Fibroblast of villous mesenchyme (primary cell): ENCODE measurements at regions not wholly inside any gene's neighbourhood (a gene's known extent, or its start where the extent isn't known, plus 50 kb on each side); places are given as distances from the start of the nearest gene placed in this dataset.

Experiments
- DNase-seq: peaks from one replicate; pipeline ENCODE4 v3.0.0-alpha.2; 2010; ENCODE audit warnings: low read depth
- H3K4me3 ChIP-seq: 2 replicates; pipeline ENCODE4 v1.5.1; 2011; ENCODE audit warnings: low read depth, mild to moderate bottlenecking, low read length
- TF ChIP-seq, protein P1 (sequence below): IDR thresholded peaks from 2 replicates; pipeline ENCODE4 v1.5.1; 2012; ENCODE audit warnings: low read depth, mild to moderate bottlenecking, low read length; ENCODE audit not compliant: insufficient read depth

DNA sequence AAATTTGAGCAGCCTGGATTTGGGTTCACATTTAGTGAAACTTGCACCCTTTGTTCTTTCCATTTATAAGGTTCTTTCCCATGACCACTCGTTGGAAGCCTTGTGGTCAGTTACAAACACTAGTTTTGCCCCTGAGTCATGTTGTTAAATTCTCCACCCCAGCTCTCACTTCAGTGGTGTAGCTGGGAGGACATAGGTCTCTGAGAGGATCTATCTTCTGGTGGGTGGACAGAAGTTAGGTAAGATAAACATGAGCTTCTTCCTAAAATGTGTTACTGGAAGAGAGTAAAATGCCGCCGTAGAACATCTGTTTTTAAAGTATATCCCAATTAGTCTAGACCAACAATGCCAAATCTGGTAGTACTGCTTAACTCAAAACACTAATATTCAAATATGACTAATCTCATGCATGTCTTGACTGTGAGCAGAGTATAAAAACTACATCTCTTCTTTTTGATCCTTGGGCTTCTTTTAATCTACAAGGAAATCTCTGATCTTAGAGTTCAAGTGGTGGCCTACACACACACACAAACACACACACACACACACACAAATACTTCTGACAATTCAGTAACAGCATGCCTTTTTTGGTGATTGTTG lies 162.6 kb upstream of the FN1 start:
- no peak overlapping the region for H3K4me3 ChIP-seq
- TF ChIP-seq, protein P1, sequence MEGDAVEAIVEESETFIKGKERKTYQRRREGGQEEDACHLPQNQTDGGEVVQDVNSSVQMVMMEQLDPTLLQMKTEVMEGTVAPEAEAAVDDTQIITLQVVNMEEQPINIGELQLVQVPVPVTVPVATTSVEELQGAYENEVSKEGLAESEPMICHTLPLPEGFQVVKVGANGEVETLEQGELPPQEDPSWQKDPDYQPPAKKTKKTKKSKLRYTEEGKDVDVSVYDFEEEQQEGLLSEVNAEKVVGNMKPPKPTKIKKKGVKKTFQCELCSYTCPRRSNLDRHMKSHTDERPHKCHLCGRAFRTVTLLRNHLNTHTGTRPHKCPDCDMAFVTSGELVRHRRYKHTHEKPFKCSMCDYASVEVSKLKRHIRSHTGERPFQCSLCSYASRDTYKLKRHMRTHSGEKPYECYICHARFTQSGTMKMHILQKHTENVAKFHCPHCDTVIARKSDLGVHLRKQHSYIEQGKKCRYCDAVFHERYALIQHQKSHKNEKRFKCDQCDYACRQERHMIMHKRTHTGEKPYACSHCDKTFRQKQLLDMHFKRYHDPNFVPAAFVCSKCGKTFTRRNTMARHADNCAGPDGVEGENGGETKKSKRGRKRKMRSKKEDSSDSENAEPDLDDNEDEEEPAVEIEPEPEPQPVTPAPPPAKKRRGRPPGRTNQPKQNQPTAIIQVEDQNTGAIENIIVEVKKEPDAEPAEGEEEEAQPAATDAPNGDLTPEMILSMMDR = no peak
- no peak for DNase-seq

DNA sequence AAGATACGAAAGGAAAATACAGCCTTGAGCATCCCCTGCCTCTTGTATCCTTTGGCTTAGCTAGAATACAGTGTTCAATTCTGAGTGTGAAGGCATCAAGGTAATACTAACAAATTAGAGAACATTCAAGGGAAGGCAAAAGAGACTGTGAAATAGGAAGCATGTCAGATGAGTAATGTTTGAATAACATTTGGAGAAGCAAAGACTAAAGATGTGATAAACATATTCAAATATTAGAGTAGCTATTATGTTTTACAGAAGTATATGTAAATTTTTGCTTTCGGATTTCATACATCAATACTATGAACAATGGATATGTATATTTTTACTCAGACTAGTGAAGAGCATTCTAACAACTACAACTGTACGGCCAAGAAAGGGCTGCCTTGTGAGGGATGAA lies 161.7 kb upstream of the FN1 start:
- DNase-seq = no peak
- no peak overlapping the region for H3K4me3 ChIP-seq
- TF ChIP-seq, protein P1 = no peak

DNA sequence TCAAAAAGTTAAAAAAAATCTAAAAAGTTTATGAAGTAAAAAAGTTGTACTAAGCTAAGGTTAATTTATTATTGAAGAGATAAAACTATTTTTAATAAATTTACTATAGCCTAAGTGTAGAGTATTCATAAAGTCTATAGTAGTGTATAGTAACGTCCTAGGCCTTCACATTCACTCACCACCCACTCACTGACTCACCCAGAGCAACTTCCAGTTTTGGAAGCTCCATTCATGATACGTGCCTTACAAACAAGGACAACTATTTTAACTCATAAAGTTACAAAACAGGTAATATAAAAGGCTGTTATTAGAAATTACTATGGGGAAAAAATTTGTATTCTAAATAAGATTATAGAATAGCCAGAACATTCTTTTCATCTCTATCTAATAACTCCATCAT lies 158.9 kb upstream of the FN1 start:
- H3K4me3 ChIP-seq = no peak overlapping the region
- DNase-seq = no peak
- TF ChIP-seq, protein P1 = no peak

DNA sequence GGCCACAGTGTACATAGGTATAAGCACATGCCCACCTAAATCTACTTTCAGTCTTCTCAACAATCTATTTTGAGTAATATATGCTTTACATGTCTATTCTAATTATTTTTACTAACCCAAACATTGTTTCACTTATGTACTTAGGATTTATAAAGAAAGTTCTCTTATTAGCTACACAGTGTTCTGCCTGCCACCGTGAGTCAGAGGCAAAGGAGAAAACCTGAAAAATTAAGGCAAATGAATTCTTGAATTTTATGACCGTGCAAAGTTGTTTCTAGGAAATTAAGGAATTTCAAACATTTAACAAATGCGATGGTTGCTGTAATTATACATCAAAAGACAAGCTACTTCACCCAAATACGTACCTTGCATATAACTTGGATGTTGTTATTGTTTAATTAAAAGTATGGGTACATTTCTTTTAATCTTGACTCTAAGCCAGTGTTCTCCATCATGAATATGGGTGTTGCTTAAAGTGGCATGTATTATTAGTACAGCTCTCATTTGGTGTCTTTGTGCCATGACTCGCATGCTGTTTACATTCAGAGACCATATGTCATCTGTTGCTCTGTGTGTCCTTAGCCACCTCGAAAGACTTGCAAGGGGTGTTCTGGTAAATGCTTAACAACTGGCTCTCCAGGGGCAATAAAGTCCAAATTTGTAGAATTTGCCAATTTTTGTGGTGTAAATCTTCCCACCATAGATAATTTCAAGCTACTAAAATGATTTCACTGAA lies 154.3 kb upstream of the FN1 start:
- DNase-seq = no peak
- TF ChIP-seq, protein P1 = no peak
- H3K4me3 ChIP-seq = no peak overlapping the region

DNA sequence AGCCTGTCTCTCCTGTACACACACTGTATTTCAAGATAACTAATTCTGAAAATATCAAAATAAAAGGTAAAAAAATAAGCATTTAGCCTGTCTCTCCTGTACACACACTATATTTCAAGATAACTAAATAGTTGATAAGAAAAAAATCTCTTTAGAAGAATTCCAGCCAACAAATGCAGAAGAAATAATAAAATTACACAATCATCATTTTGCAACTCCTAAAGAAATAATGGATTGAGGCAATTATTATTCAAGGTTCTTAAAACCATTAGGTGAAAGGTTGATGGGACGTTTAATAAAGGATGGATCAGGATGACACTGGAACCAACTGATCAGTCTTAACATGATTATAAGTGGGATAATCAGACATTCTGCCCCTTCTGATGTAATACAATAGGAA lies 148.0 kb upstream of the FN1 start:
- DNase-seq = no peak
- TF ChIP-seq, protein P1 = no peak
- no peak overlapping the region for H3K4me3 ChIP-seq

DNA sequence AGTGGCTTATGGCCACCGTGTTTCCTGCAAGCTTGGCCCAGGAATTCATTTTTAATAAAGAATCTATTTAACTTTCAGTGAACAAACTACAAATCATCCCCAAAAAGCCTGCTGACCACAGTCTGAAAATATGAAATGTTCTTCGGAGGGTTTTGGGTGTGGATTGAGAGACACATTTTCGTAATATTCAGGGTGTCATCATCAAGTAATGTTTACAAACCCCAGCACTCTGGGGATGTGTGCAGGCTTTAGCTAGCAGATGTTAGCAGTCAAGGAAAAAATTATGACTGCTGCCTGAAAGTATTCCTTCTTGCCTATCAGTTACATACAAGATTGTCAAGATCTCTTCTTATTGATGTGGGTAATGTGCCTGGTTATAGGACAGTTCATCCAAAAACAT lies 143.9 kb upstream of the FN1 start:
- peak; percentile 97 for DNase-seq
- H3K4me3 ChIP-seq = no peak overlapping the region
- TF ChIP-seq, protein P1 = no peak

DNA sequence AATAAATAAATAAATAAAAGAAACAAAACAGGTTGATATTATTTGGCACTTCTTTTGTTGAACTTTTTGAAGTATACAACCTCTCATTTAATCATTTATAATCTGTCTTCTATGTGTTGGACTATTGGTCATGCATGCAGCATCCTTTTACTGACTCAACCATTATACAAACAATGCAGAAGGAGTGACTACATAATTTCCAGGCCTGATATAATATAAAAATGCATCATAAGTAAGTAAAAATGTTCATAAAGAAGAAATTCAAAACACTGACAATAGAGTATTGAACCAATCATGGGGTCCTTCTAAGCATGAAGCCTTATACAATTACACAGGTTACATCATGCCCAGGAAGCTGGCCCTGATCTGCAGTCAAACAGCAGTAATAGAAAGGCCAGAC lies 141.5 kb upstream of the FN1 start:
- TF ChIP-seq, protein P1 = no peak
- H3K4me3 ChIP-seq = no peak overlapping the region
- DNase-seq = no peak
